NT2/D1 (cell line): ENCODE measurements at regions not wholly inside any gene's neighbourhood (a gene's known extent, or its start where the extent isn't known, plus 50 kb on each side); places are given as distances from the start of the nearest gene placed in this dataset.

Experiments
- SUZ12 ChIP-seq: IDR thresholded peaks from 2 replicates; pipeline ENCODE4 v1.6.1; 2011; ENCODE audit not compliant: insufficient read length, insufficient read depth; ENCODE audit errors: extremely low read depth
- YY1 ChIP-seq: IDR thresholded peaks from 2 replicates; pipeline ENCODE4 v1.6.1; 2011; ENCODE audit not compliant: insufficient read length, insufficient read depth
- ZNF274 ChIP-seq: IDR thresholded peaks from 2 replicates; pipeline ENCODE4 v1.6.1; 2011; ENCODE audit warnings: mild to moderate bottlenecking, low read depth, low read length

DNA sequence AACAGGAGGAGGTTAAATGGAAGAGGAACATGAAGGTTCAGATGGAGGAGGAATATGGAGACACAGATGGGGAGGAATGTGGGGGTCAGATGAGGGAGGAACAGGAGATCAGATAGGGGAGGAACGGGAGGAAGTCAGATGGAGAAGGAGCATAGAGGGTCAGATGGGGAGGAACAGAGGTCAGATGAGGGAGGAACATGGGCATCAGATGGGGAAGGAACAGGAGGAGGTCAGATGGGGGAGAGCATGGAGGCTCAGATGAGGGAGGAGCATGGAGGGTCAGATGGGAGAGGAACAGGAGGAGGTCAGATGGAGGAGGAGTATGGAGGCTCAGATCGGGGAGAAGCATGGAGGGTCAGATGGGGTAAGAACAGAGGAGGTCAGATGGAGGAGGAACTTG is 290.6 kb downstream of the BMP7 start:
- TF ChIP-seq ZNF274 (no peak), YY1 (no peak), SUZ12 (no peak)
